Karpas-422 (cell line): ENCODE measurements at regions not wholly inside any gene's neighbourhood (a gene's known extent, or its start where the extent isn't known, plus 50 kb on each side); places are given as distances from the start of the nearest gene placed in this dataset.
"Not testable (repeated sequence)": the region's sequence is repeated elsewhere in the genome, so short reads cannot be mapped to it uniquely, and the experiment has no call there.

Experiments
- DNase-seq: peaks from one replicate; pipeline ENCODE4 v3.0.0-alpha.2; 2015
- H2AFZ ChIP-seq: fragments of 200-600 bp; sonication (generic); 2 replicates; pipeline ENCODE4 v1.6.1; 2014; ENCODE audit warnings: antibody characterized with exemption, low read length, mixed read lengths
- H3K27ac ChIP-seq: fragments of 200-600 bp; sonication (generic); 2 replicates; pipeline ENCODE4 v1.5.1; 2014; ENCODE audit warnings: mild to moderate bottlenecking, low read length, moderate library complexity
- H3K27me3 ChIP-seq: fragments of 200-600 bp; sonication (generic); 2 replicates; pipeline ENCODE4 v1.6.1; 2014; ENCODE audit warnings: low read length, mixed read lengths
- H3K36me3 ChIP-seq: fragments of 200-600 bp; sonication (generic); 2 replicates; pipeline ENCODE4 v1.6.1; 2014; ENCODE audit warnings: low read length, mixed read lengths; ENCODE audit not compliant: insufficient read depth
- H3K4me1 ChIP-seq: fragments of 200-600 bp; sonication (generic); 2 replicates; pipeline ENCODE4 v1.6.1; 2014; ENCODE audit warnings: mild to moderate bottlenecking, low read length, mixed read lengths
- H3K4me2 ChIP-seq: fragments of 200-600 bp; sonication (generic); 2 replicates; pipeline ENCODE4 v1.6.1; 2014; ENCODE audit warnings: low read length, low read depth, mild to moderate bottlenecking; ENCODE audit not compliant: poor library complexity, severe bottlenecking
- H3K4me3 ChIP-seq: fragments of 200-600 bp; sonication (generic); 2 replicates; pipeline ENCODE4 v1.5.1; 2014; ENCODE audit warnings: mild to moderate bottlenecking, antibody characterized with exemption, low read length, mixed read lengths
- H3K79me2 ChIP-seq: fragments of 200-600 bp; sonication (generic); 2 replicates; pipeline ENCODE4 v1.6.1; 2014; ENCODE audit warnings: mild to moderate bottlenecking, low read length, mixed read lengths
- H3K9ac ChIP-seq: fragments of 200-600 bp; sonication (generic); 2 replicates; pipeline ENCODE4 v1.6.0; 2014; ENCODE audit warnings: low read length
- H3K9me2 ChIP-seq: fragments of 200-600 bp; sonication (generic), shearing (Covaris generic); replicated peaks from 2 replicates; pipeline ENCODE4 v1.6.0; 2014; ENCODE audit warnings: mild to moderate bottlenecking, low read length, moderate library complexity; ENCODE audit not compliant: insufficient read depth
- H3K9me3 ChIP-seq: fragments of 300-700, 200-600 bp; sonication (generic); 2 replicates; pipeline ENCODE4 v1.6.1; 2014; ENCODE audit warnings: low read length, mixed read lengths
- H4K20me1 ChIP-seq: fragments of 200-600 bp; sonication (generic); 2 replicates; pipeline ENCODE4 v1.6.1; 2014; ENCODE audit warnings: mild to moderate bottlenecking, antibody characterized with exemption, low read length, low read depth; ENCODE audit not compliant: insufficient read depth

DNA sequence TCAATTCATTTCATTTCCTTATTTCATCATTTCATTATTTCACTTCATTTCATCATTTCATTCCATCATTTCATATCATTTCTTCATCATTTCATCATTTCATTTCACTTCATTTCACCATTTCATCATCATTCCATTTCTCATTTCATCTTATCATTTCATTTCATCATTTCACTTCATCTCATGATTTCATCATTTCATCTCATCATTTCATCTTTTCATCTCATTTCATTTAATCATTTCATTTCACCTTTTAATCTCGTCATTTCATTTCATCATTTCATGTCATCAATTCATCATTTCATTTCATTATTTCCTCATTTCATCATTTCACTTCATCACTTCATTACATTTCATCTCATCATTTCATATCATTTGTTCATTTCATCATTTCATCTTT is 177.4 kb downstream of the ZNF92 start:
- not testable (repeated sequence) for H3K4me3 ChIP-seq, H3K4me2 ChIP-seq, H3K79me2 ChIP-seq, DNase-seq, H3K4me1 ChIP-seq, H3K27ac ChIP-seq, H2AFZ ChIP-seq, H3K36me3 ChIP-seq, H3K9ac ChIP-seq, H3K27me3 ChIP-seq, H4K20me1 ChIP-seq, H3K9me2 ChIP-seq, H3K9me3 ChIP-seq

DNA sequence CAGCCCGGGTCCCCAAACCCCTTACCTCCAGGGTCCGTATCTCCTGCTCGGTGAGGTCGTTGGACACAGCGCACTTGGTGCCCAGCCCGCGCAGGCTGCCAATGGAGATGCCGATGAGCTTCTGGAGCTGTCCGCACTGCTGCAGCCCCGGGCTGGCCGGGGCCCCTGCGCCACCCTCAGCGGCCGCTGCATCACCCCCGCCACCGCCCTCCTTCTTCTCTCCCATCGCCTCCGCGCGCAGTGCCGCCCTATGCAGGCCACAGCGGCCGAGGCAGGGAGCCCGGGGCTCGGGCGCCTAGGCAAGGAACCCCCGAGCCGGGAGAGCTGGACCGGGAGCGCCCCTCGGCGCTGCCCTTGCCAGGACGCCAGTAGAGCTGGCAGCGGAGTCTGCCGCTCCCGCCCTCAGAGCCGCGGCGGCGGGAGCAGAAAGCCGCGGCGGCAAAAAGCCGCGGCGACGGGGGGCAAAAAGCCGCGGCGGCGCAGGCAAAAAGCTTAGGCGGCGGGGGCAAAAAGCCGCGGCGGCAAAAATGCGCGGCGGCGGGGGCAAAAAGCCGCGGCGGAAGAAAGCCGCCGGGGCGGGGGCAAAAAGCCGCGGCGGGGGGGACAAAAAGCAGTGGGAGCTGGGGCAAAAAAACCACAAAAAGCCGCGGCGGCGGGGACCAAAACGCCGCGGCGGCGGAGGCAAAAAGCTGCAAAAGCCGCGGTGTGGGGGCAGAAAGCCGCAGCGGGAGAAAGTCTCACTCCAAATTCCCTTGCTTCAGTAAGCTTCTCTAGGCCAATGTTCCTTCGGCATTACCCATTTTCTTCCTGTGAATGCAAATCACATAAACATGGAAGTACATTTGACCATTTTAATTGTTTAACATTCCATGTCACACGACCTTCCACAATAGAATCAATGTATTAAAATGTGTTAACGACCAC is 181.2 kb downstream of the ZNF92 start:
- H3K36me3 ChIP-seq, H4K20me1 ChIP-seq, H3K9ac ChIP-seq, H3K27ac ChIP-seq, H3K4me2 ChIP-seq, H3K9me3 ChIP-seq, H3K4me3 ChIP-seq, H2AFZ ChIP-seq, H3K27me3 ChIP-seq, H3K79me2 ChIP-seq, DNase-seq, H3K4me1 ChIP-seq, H3K9me2 ChIP-seq: not testable (repeated sequence)

DNA sequence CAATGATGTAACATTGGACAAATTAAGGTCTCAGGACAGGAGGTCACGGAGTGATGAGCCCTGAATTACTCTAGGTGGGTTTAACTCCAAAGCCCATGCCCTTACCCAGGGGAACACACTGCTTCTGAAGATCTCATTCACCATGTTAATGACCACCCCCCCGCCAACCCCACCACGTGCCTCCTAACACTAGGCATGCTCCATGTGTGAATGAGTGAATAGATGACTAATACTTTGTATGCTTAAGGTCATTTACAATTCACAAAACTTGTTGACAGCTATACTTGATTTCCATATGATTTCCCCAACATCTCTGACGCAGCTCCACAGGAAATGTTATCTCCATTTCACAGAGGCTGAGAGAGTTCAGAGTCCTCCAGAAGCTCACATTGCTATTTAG is 184.9 kb downstream of the ZNF92 start:
- DNase-seq, result peak; percentile 0
- H3K4me1 ChIP-seq, result not testable (repeated sequence)

DNA sequence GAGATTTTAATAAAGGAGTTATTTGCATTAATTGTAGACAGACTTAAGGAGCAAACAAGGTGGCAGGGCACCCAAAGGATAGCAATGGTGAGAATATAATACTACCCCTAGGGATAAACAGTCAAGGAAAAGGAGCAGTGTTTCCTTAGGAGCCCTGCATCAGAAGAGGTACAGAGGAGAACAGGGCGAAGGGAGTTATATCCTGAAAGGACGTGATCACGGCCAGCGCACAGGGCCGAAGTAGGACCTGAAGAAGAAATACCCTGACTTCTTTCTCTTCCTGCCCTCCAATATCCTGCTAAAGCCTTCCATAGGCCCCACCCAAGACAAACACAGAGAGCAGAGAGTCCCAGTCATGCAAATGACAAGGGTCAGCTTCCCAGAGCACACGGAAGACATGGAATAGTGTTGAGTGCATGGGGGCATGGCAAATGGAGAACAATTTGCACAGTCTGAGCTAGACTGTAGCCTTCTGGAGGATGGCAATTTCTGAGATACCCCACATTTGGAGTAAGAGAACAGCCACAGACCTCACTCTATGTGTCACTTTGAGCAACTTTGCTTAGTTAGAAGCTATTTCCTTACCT is 188.2 kb downstream of the ZNF92 start:
- H3K4me1 ChIP-seq, H3K4me2 ChIP-seq, H2AFZ ChIP-seq, H3K79me2 ChIP-seq, H3K9me2 ChIP-seq, H3K27me3 ChIP-seq, H3K36me3 ChIP-seq, H3K9ac ChIP-seq, H3K9me3 ChIP-seq, H3K4me3 ChIP-seq, H3K27ac ChIP-seq, DNase-seq, H4K20me1 ChIP-seq: not testable (repeated sequence)

More for the DNA sequence above, 184.9 kb downstream of the ZNF92 start:
- not testable (repeated sequence) for H3K79me2 ChIP-seq, H3K4me2 ChIP-seq, H3K9me2 ChIP-seq, H3K4me3 ChIP-seq, H3K9ac ChIP-seq, H3K27me3 ChIP-seq, H2AFZ ChIP-seq, H3K36me3 ChIP-seq, H3K9me3 ChIP-seq, H4K20me1 ChIP-seq, H3K27ac ChIP-seq

DNA sequence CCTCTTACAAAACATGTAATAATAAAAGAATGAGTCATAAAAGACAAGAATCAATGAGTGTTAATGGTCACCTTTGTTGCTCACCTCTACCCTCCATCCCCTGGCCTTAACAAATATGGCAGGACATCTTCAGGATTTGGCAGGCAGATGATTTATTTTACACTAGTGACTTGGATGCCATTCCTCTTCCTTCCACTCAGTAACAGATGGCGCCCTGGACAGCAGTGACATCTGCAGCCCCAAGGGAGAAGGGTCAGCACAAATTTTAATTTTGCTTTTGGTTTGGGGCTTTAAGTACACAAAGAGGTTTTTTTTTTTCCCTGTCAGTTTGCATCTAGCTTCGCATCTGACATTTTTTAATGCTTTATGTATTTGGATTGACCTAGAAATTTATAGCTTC is 188.9 kb downstream of the ZNF92 start:
- not testable (repeated sequence) for H3K9me3 ChIP-seq, H3K4me2 ChIP-seq, DNase-seq, H3K9me2 ChIP-seq, H3K4me3 ChIP-seq, H3K9ac ChIP-seq, H2AFZ ChIP-seq, H3K79me2 ChIP-seq, H3K4me1 ChIP-seq, H3K27me3 ChIP-seq, H3K36me3 ChIP-seq, H4K20me1 ChIP-seq, H3K27ac ChIP-seq

DNA sequence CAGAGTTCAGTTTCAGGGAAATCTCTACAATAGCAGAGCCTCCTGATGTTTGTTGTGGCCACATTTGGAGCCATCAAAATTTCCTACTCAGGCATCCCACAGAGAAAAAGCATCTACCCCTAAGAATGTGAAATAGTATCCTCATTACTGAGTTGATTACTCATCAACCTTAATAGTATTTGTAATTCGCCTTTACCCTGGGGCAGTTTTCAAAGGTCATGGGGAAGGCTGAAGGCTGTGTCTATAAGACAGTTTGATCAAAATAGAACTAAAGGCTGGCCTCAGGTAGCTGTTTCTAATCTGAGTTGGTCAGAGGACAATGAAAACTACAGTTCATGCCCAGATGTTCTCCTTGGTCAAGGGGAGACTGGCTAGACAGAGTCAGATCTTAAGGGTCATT is 189.7 kb downstream of the ZNF92 start:
- not testable (repeated sequence) for H3K27ac ChIP-seq, H3K9me2 ChIP-seq

DNA sequence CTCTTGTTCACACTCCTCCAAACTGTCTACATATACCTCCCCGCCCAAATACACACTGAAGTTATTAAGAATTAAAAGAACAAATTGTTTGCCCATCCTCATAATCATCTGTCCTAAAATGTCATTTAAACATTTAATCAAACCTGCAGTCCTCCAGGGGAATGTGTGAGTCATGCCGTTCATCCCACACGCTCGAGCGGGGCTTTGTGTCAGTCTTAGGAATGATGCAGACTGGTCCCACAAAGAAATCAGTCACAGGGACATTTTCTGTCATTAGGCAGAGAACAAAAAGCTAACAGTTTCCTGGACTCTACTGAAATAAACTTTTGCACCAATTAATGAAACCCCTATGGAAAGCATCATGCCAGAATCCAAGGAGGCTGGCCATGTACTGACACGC is 194.6 kb downstream of the ZNF92 start:
- not testable (repeated sequence) for H2AFZ ChIP-seq, H4K20me1 ChIP-seq, H3K4me1 ChIP-seq, H3K27me3 ChIP-seq, H3K9me3 ChIP-seq, H3K79me2 ChIP-seq, H3K9me2 ChIP-seq, H3K4me3 ChIP-seq, H3K9ac ChIP-seq, H3K36me3 ChIP-seq, DNase-seq, H3K4me2 ChIP-seq, H3K27ac ChIP-seq

More for the DNA sequence above, 189.7 kb downstream of the ZNF92 start:
- not testable (repeated sequence) for H2AFZ ChIP-seq, H3K9ac ChIP-seq, H3K4me3 ChIP-seq, H3K79me2 ChIP-seq, H3K9me3 ChIP-seq, H3K27me3 ChIP-seq, H3K36me3 ChIP-seq, H4K20me1 ChIP-seq, DNase-seq, H3K4me1 ChIP-seq, H3K4me2 ChIP-seq

DNA sequence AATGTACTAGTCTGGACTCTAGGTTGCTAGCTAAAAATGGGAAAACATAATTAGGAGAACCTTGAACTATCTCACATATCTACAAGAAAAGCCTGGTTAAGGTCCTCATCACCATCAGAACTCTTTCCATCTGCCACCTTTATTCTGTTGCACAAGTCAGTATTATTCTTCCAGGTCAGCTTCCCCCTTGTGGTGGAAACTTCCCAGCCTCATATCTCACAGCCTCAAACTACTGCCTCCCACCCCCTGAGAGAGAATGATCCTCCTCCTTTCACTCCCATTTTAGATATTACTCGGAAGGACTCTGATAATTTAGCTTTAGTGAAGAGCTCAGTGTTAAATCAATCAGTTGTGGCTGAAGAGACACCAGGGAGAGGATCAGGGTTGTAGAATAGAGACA is 197.3 kb downstream of the ZNF92 start:
- DNase-seq, H3K27ac ChIP-seq, H3K4me3 ChIP-seq, H3K27me3 ChIP-seq, H3K4me2 ChIP-seq, H4K20me1 ChIP-seq, H3K9ac ChIP-seq, H3K4me1 ChIP-seq, H3K36me3 ChIP-seq, H2AFZ ChIP-seq, H3K79me2 ChIP-seq, H3K9me3 ChIP-seq, H3K9me2 ChIP-seq: not testable (repeated sequence)
